ENCODE measurements at regions not wholly inside any gene's neighbourhood (a gene's known extent, or its start where the extent isn't known, plus 50 kb on each side); places are given as distances from the start of the nearest gene placed in this dataset.

DNA sequence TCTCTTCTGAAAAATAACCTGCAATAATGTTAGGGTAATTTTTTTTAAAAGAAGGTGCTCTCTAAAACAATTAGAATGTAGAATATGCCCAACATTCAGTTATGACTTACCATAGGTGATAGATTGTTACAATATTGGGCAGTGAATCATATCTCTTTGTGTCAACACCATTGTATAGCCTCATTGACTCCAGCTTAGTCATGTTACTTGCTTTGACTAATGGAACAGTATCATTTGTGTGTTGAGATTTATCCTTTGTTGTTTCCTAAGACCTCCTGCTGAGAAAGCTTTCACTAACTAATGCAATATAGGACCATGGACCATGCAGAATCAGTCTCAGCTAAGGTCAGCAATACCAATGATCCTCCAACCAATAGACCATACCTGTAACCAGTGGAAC is 1106.4 kb downstream of the SI start:
- intact Hi-C loops (cut with micrococcal nuclease), result no loop called here

DNA sequence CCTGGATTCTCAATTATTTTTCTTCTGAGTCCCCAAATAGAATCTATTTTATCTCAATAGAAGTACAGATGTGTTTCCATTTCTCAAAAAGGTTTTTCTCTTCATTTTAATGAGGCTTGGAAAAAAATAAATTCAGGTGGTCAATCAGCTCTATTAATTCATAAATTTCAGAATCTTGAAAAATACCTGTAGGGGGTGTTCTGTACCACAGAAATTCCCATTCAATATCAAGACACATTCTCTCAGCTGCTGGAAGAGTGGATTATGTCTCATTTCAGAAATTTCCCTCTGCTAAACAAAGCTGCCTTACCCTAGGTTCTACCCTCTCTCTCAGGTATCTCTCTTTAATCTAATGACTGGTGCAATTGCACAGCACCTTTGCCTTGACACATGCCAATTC is 1121.2 kb downstream of the SI start:
- DNase-seq, result no peak
- no peaks in the 10 kb centered on the region for H3K27me3 ChIP-seq (ENCODE audit: insufficient read depth, low read length)
- ChIA-PET CTCF (ENCODE audit: partially characterized antibody) (no interaction called here), POLR2A (ENCODE audit: partially characterized antibody) (no interaction called here)
- no peak overlapping the region for H3K27ac ChIP-seq (ENCODE audit: low read depth, low read length)
- no peak overlapping the region for H3K27ac Mint-ChIP-seq
- H3K4me1 ChIP-seq (ENCODE audit: insufficient read depth, low read length), result no peaks in the 10 kb centered on the region
- no peaks in the 10 kb centered on the region for H3K27me3 Mint-ChIP-seq
- no peak overlapping the region for H3K4me3 Mint-ChIP-seq
- no peaks in the 10 kb centered on the region for H3K36me3 ChIP-seq (ENCODE audit: insufficient read depth, low read length)
- peaks cover 4 to 11% (median 8%) of the 10 kb centered on the region in 8 donors for H3K9me3 Mint-ChIP-seq
- H3K4me3 ChIP-seq (ENCODE audit: low read length in 2 of 2), result no peak overlapping the region
- H3K36me3 Mint-ChIP-seq, result no peaks in the 10 kb centered on the region
- no peaks in the 10 kb centered on the region for H3K9me3 ChIP-seq (ENCODE audit: control insufficient read depth in 1 of 2, low read length in 2 of 2)
- intact Hi-C loops (cut with micrococcal nuclease), result no loop called here
- no peaks in the 10 kb centered on the region for H3K4me1 Mint-ChIP-seq

More for the DNA sequence above, 1106.4 kb downstream of the SI start:
- H3K36me3 Mint-ChIP-seq, result no peaks in the 10 kb centered on the region
- ChIA-PET CTCF (ENCODE audit: partially characterized antibody) (no interaction called here), POLR2A (ENCODE audit: partially characterized antibody) (no interaction called here)
- Histone ChIP-seq H3K9me3 (ENCODE audit: control insufficient read depth in 1 of 2, low read length in 2 of 2) (no peaks in the 10 kb centered on the region), H3K4me3 (ENCODE audit: low read length in 2 of 2) (no peak overlapping the region), H3K27me3 (ENCODE audit: insufficient read depth, low read length) (no peaks in the 10 kb centered on the region), H3K4me1 (ENCODE audit: insufficient read depth, low read length) (no peaks in the 10 kb centered on the region), H3K27ac (ENCODE audit: low read depth, low read length) (no peak overlapping the region), H3K36me3 (ENCODE audit: insufficient read depth, low read length) (no peaks in the 10 kb centered on the region)
- H3K9me3 Mint-ChIP-seq, result peaks cover 2 to 11% (median 5%) of the 10 kb centered on the region in 8 donors
- no peaks in the 10 kb centered on the region for H3K27me3 Mint-ChIP-seq
- H3K27ac Mint-ChIP-seq, result no peak overlapping the region
- H3K4me3 Mint-ChIP-seq, result no peak overlapping the region
- DNase-seq, result no peak
- no peaks in the 10 kb centered on the region for H3K4me1 Mint-ChIP-seq

DNA sequence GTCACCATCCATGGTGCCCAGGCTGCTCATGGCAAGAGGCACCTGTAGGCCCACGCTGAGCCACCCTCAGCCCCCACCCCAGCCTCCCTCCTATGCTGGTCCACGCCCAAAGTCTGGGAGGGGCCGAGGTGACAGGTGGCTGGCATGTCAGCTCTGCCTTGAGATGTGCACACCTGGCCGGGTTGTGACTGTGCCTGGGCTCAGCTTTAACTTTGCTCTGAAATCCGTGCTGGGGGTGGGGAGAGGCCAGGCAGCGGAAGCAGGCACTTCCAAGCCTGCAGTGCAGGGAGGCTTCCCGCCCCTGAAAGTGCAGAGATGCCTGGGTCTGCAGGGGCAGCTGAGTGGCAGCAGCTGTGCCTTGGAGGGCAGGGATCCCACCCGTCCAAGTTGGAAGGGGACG is 1124.8 kb downstream of the SI start:
- Mint-ChIP-seq H3K27me3 (no peaks in the 10 kb centered on the region), H3K9me3 (peaks cover 0 to 6% (median 5%) of the 10 kb centered on the region in 8 donors), H3K4me1 (no peaks in the 10 kb centered on the region), H3K36me3 (no peaks in the 10 kb centered on the region), H3K4me3 (no peak overlapping the region), H3K27ac (no peak overlapping the region)
- intact Hi-C loops (cut with micrococcal nuclease), result no loop called here
- Histone ChIP-seq H3K4me3 (ENCODE audit: low read length in 2 of 2) (no peak overlapping the region), H3K9me3 (ENCODE audit: control insufficient read depth in 1 of 2, low read length in 2 of 2) (no peaks in the 10 kb centered on the region), H3K27ac (ENCODE audit: low read depth, low read length) (no peak overlapping the region), H3K4me1 (ENCODE audit: insufficient read depth, low read length) (no peaks in the 10 kb centered on the region), H3K36me3 (ENCODE audit: insufficient read depth, low read length) (no peaks in the 10 kb centered on the region), H3K27me3 (ENCODE audit: insufficient read depth, low read length) (no peaks in the 10 kb centered on the region)
- CTCF ChIA-PET (ENCODE audit: partially characterized antibody), result no interaction called here
- POLR2A ChIA-PET (ENCODE audit: partially characterized antibody), result no interaction called here
- no peak for DNase-seq

DNA sequence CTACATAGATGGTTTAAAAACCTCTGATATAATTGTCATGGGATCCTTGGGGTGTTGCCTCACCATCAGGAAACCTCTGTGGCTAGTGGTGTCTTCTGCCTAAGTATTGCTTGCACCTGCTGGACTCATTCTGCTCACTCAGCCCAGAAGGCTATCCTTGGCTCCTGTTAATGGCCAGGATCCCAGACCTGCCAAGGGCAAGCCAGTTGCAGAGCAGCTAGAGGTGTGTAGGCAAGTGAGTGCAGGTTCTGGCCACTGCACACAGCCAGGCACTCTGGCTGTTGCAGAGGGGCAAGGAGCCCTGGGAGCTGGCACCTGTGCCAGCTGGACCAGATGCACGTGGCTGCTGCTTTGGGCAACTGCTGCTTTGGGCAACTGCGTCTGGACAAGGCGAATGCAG is 1125.8 kb downstream of the SI start:
- intact Hi-C loops (cut with micrococcal nuclease), result no loop called here
- CTCF ChIA-PET (ENCODE audit: partially characterized antibody), result no interaction called here
- no peak overlapping the region for H3K4me3 ChIP-seq (ENCODE audit: low read length in 2 of 2)

DNA sequence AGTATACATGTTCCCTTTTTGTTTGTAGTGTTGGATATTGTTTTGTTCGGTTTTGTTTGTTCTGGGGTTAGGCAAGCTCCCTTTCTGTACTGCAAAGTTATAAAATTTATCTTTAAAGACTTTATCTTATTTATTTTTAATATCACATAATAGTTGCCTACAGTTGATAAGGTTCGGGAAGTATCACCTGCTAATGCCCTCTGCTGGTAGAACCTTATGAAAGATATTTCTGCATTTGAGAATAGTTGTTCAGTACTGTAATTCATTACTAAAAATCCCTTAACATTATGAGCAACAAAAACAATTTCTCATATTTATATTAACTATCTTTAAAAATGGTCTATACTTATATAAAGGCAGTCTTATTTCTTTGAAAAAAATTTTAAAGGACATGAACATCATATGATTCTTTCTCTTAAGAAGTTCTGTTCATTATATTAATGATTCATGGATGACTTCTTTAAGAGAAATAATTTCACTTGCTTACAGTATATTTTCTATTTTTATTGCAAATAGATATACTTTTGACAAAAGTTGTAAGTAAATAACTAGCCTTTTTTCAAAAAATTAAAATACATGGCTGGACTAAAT is 1126.8 kb downstream of the SI start:
- Histone ChIP-seq H3K36me3 (ENCODE audit: insufficient read depth, low read length) (no peaks in the 10 kb centered on the region), H3K4me3 (ENCODE audit: low read length in 2 of 2) (no peak overlapping the region), H3K27ac (ENCODE audit: low read depth, low read length) (no peak overlapping the region), H3K9me3 (ENCODE audit: control insufficient read depth in 1 of 2, low read length in 2 of 2) (no peaks in the 10 kb centered on the region), H3K27me3 (ENCODE audit: insufficient read depth, low read length) (no peaks in the 10 kb centered on the region), H3K4me1 (ENCODE audit: insufficient read depth, low read length) (no peaks in the 10 kb centered on the region)
- intact Hi-C loops (cut with micrococcal nuclease), result no loop called here
- no peak overlapping the region for H3K27ac Mint-ChIP-seq
- H3K4me3 Mint-ChIP-seq, result no peak overlapping the region
- POLR2A ChIA-PET (ENCODE audit: partially characterized antibody), result no interaction called here
- CTCF ChIA-PET (ENCODE audit: partially characterized antibody), result no interaction called here
- no peaks in the 10 kb centered on the region for H3K4me1 Mint-ChIP-seq
- H3K27me3 Mint-ChIP-seq, result no peaks in the 10 kb centered on the region
- H3K36me3 Mint-ChIP-seq, result no peaks in the 10 kb centered on the region
- no peak for DNase-seq
- peaks cover 0 to 5% (median 2%) of the 10 kb centered on the region in 8 donors for H3K9me3 Mint-ChIP-seq

More for the DNA sequence above, 1125.8 kb downstream of the SI start:
- no peaks in the 10 kb centered on the region for H3K27me3 ChIP-seq (ENCODE audit: insufficient read depth, low read length)
- Mint-ChIP-seq H3K27ac (no peak overlapping the region), H3K4me3 (no peak overlapping the region), H3K4me1 (no peaks in the 10 kb centered on the region), H3K27me3 (no peaks in the 10 kb centered on the region), H3K36me3 (no peaks in the 10 kb centered on the region), H3K9me3 (peaks cover 0 to 5% (median 2%) of the 10 kb centered on the region in 8 donors)
- no peaks in the 10 kb centered on the region for H3K4me1 ChIP-seq (ENCODE audit: insufficient read depth, low read length)
- H3K36me3 ChIP-seq (ENCODE audit: insufficient read depth, low read length), result no peaks in the 10 kb centered on the region
- POLR2A ChIA-PET (ENCODE audit: partially characterized antibody), result no interaction called here
- no peaks in the 10 kb centered on the region for H3K9me3 ChIP-seq (ENCODE audit: control insufficient read depth in 1 of 2, low read length in 2 of 2)
- no peak overlapping the region for H3K27ac ChIP-seq (ENCODE audit: low read depth, low read length)
- no peak for DNase-seq

DNA sequence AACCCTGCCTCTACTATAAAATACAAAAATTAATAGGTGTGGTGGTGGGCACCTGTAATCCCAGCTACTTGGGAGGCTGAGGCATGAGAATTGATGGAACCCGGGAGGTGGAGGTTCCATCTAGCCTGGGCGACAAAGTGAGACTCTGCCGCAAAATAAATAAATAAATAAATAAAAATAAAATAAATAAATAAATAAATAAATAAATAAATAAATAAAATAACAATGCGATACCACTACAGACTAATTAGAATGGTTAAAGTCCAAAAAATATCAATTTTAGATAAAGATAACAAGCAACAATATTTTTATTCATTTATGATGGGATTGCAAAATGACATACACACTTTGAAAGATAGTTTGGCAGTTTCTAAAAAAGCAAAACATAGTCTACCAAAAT is 1131.5 kb downstream of the SI start:
- H3K4me3 ChIP-seq (ENCODE audit: low read length in 2 of 2), result no peak overlapping the region
- no peaks in the 10 kb centered on the region for H3K4me1 ChIP-seq (ENCODE audit: insufficient read depth, low read length)
- H3K27me3 ChIP-seq (ENCODE audit: insufficient read depth, low read length), result no peaks in the 10 kb centered on the region
- Mint-ChIP-seq H3K4me3 (no peak overlapping the region), H3K36me3 (no peaks in the 10 kb centered on the region), H3K27ac (no peak overlapping the region), H3K27me3 (no peaks in the 10 kb centered on the region), H3K9me3 (peaks cover 2 to 12% (median 8%) of the 10 kb centered on the region in 8 donors), H3K4me1 (no peaks in the 10 kb centered on the region)
- H3K9me3 ChIP-seq (ENCODE audit: control insufficient read depth in 1 of 2, low read length in 2 of 2), result no peaks in the 10 kb centered on the region
- no peak for DNase-seq
- POLR2A ChIA-PET (ENCODE audit: partially characterized antibody), result no interaction called here
- intact Hi-C loops (cut with micrococcal nuclease), result no loop called here
- H3K27ac ChIP-seq (ENCODE audit: low read depth, low read length), result no peak overlapping the region
- CTCF ChIA-PET (ENCODE audit: partially characterized antibody), result no interaction called here
- H3K36me3 ChIP-seq (ENCODE audit: insufficient read depth, low read length), result no peaks in the 10 kb centered on the region

DNA sequence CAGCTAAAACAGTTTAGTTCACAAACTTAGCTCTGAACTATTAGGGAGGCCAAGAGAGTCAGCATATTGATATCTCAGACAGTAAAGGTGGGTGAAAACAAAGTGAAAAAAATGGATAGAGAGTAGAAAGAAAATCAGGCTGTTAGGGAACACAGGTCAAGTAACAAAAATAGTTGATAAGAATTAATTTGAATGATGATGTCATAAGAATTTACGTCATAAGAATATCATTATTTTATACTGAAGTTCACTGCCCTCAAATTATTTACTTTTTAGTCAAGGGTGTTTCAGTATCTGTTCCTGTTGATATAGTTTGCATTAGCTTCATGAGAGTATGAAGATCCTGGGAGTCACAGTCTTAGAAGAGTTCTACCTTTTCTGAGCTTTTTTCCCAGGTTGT is 1134.6 kb downstream of the SI start:
- Histone ChIP-seq H3K36me3 (ENCODE audit: insufficient read depth, low read length) (no peaks in the 10 kb centered on the region), H3K4me3 (ENCODE audit: low read length in 2 of 2) (no peak overlapping the region), H3K4me1 (ENCODE audit: insufficient read depth, low read length) (no peaks in the 10 kb centered on the region), H3K9me3 (ENCODE audit: control insufficient read depth in 1 of 2, low read length in 2 of 2) (no peaks in the 10 kb centered on the region), H3K27ac (ENCODE audit: low read depth, low read length) (no peak overlapping the region), H3K27me3 (ENCODE audit: insufficient read depth, low read length) (no peaks in the 10 kb centered on the region)
- intact Hi-C loops (cut with micrococcal nuclease), result no loop called here
- no peaks in the 10 kb centered on the region for H3K27me3 Mint-ChIP-seq
- no peaks in the 10 kb centered on the region for H3K36me3 Mint-ChIP-seq
- DNase-seq, result no peak
- ChIA-PET CTCF (ENCODE audit: partially characterized antibody) (no interaction called here), POLR2A (ENCODE audit: partially characterized antibody) (no interaction called here)
- H3K4me3 Mint-ChIP-seq, result no peak overlapping the region
- H3K27ac Mint-ChIP-seq, result no peak overlapping the region
- H3K9me3 Mint-ChIP-seq, result peaks cover 0 to 24% (median 15%) of the 10 kb centered on the region in 8 donors
- H3K4me1 Mint-ChIP-seq, result no peaks in the 10 kb centered on the region

DNA sequence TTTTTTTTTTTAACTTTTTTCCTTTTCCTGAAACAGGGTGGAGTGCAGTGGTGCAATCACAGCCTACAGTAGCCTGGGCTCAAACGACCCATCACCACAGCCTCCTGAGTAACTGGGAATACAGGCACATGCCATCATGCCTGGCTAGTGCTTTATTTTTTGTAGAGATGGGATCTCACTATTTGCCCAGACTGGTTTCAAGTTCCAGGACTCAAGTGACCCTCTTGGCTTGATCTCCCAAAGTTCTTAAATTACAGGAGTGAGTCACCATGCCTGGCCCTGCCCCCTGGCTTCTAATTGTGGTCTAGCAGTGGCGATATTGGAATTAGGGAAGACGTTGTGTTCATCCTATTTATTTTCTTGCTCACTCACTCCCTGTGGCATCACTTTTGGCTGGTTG is 1138.4 kb downstream of the SI start:
- intact Hi-C loops (cut with micrococcal nuclease), result no loop called here
- no peak overlapping the region for H3K27ac Mint-ChIP-seq
- H3K9me3 ChIP-seq (ENCODE audit: control insufficient read depth in 1 of 2, low read length in 2 of 2), result no peaks in the 10 kb centered on the region
- no peaks in the 10 kb centered on the region for H3K27me3 ChIP-seq (ENCODE audit: insufficient read depth, low read length)
- POLR2A ChIA-PET (ENCODE audit: partially characterized antibody), result no interaction called here
- peaks cover 0 to 27% (median 15%) of the 10 kb centered on the region in 8 donors for H3K9me3 Mint-ChIP-seq
- H3K36me3 Mint-ChIP-seq, result no peaks in the 10 kb centered on the region
- H3K36me3 ChIP-seq (ENCODE audit: insufficient read depth, low read length), result no peaks in the 10 kb centered on the region
- no peak overlapping the region for H3K27ac ChIP-seq (ENCODE audit: low read depth, low read length)
- no peaks in the 10 kb centered on the region for H3K4me1 Mint-ChIP-seq
- no peak overlapping the region for H3K4me3 Mint-ChIP-seq
- no peak overlapping the region for H3K4me3 ChIP-seq (ENCODE audit: low read length in 2 of 2)
- no peaks in the 10 kb centered on the region for H3K27me3 Mint-ChIP-seq
- DNase-seq, result no peak
- CTCF ChIA-PET (ENCODE audit: partially characterized antibody), result no interaction called here
- H3K4me1 ChIP-seq (ENCODE audit: insufficient read depth, low read length), result no peaks in the 10 kb centered on the region

All from CD4-positive, alpha-beta memory T cell (primary cell).